Naive B cell (primary cell): ENCODE measurements at regions not wholly inside any gene's neighbourhood (a gene's known extent, or its start where the extent isn't known, plus 50 kb on each side); places are given as distances from the start of the nearest gene placed in this dataset.

Source experiments
- ATAC-seq, 2 donors: fragments of 150-1000 bp; cut with Tn5 transposase; 2 replicates each; pipeline ENCODE4 v1.10.0; 2021; ENCODE audit warnings: low read depth in 2 of 2, mild to moderate bottlenecking in 2 of 2, moderate library complexity in 2 of 2
- DNase-seq: peaks from one replicate; pipeline ENCODE4 v3.0.0; 2022
- H3K27ac Mint-ChIP-seq, 6 donors: one replicate each; pipeline ENCODE4 v1.8.0; 2020 to 2022; ENCODE audit warnings: mild to moderate bottlenecking in 6 of 6, mixed read lengths in 6 of 6, moderate library complexity in 5 of 6, inconsistent platforms in 2 of 6
- H3K27me3 Mint-ChIP-seq, 3 donors: one replicate each; pipeline ENCODE4 v1.8.0; 2021 to 2022; ENCODE audit warnings: mixed read lengths in 3 of 3, mild to moderate bottlenecking in 1 of 3
- H3K36me3 Mint-ChIP-seq, 2 donors: one replicate each; pipeline ENCODE4 v1.8.0; 2020 to 2022; ENCODE audit warnings: mixed read lengths in 2 of 2, inconsistent platforms in 1 of 2, mild to moderate bottlenecking in 1 of 2
- H3K4me1 Mint-ChIP-seq, 3 donors: one replicate each; pipeline ENCODE4 v1.8.0; 2020 to 2022; ENCODE audit warnings: mixed read lengths in 3 of 3, inconsistent platforms in 1 of 3, mild to moderate bottlenecking in 1 of 3, moderate library complexity in 1 of 3
- H3K4me3 Mint-ChIP-seq, 8 donors: one replicate each; pipeline ENCODE4 v1.8.0; 2020 to 2022; ENCODE audit warnings: mild to moderate bottlenecking in 8 of 8, mixed read lengths in 8 of 8, moderate library complexity in 8 of 8, inconsistent platforms in 2 of 8
- H3K9me3 Mint-ChIP-seq, 7 donors: one replicate each; pipeline ENCODE4 v1.8.0; 2020 to 2022; ENCODE audit warnings: mixed read lengths in 7 of 7, mild to moderate bottlenecking in 5 of 7, inconsistent platforms in 2 of 7, moderate library complexity in 1 of 7

GRCh38 chr6:165875946-165876345, 212.9 kb upstream of the PDE10A start:
- H3K4me1 Mint-ChIP-seq: no peaks in the 10 kb centered on the region
- peaks cover 0 to 11% (median 5%) of the 10 kb centered on the region in 7 donors for H3K9me3 Mint-ChIP-seq
- H3K27me3 Mint-ChIP-seq: peaks cover 20 to 37% (median 30%) of the 10 kb centered on the region in 3 donors
- H3K27ac Mint-ChIP-seq: no peak overlapping the region
- DNase-seq (no peak), ATAC-seq (no peak)
- peaks cover 0 to 7% of the 10 kb centered on the region in 2 donors for H3K36me3 Mint-ChIP-seq
- no peak overlapping the region for H3K4me3 Mint-ChIP-seq

DNA sequence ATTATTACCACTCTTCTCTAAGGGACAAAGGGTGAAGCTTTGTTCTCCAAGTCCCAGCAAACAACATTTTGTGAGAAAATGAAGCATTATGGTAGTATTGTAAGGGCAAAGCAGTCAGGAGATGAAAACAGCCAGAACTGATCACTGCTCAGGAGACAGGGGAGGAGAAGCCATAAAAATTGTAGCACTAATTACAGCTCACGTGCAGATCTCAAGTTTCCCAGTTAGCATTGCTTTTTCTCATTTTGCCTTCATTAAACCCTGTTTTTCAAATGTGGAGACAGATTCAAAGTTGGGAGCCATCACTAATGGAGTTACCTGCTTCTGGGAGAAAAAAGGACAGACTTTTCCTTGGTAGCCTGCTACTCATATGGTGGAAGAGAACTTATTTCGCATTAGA, 210.9 kb upstream of the PDE10A start:
- DNase-seq (no peak), ATAC-seq (no peak)
- no peak overlapping the region for H3K4me3 Mint-ChIP-seq
- peaks cover 20 to 43% (median 40%) of the 10 kb centered on the region in 3 donors for H3K27me3 Mint-ChIP-seq
- peaks cover 0 to 17% of the 10 kb centered on the region in 2 donors for H3K36me3 Mint-ChIP-seq
- no peaks in the 10 kb centered on the region for H3K4me1 Mint-ChIP-seq
- peaks cover 13 to 29% (median 22%) of the 10 kb centered on the region in 7 donors for H3K9me3 Mint-ChIP-seq
- no peak overlapping the region for H3K27ac Mint-ChIP-seq

DNA sequence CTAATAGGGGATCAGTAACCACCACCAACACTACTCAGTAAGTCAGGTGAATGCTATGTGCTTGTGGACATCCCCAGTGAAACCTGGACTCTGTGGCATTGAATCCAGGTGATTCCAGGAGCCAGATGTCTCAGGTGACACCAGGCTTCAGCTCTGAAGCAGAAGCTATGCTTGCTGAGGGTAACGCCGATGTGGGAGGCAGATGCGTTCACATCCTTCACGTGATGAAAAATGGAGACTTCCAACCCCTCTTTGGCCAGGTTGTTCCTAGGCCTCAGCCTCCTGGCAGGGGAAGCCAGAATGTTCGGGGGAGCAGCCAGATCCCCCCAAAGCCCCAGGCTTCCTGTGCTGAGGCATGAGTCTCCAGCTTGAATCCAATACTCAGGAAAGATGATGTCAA, 209.8 kb upstream of the PDE10A start:
- Mint-ChIP-seq H3K27ac (no peak overlapping the region), H3K9me3 (peaks cover 12 to 31% (median 26%) of the 10 kb centered on the region in 7 donors), H3K27me3 (peaks cover 13 to 33% (median 32%) of the 10 kb centered on the region in 3 donors), H3K4me3 (no peak overlapping the region), H3K36me3 (peaks cover 0 to 11% of the 10 kb centered on the region in 2 donors), H3K4me1 (no peaks in the 10 kb centered on the region)
- ATAC-seq: no peak
- no peak for DNase-seq

DNA sequence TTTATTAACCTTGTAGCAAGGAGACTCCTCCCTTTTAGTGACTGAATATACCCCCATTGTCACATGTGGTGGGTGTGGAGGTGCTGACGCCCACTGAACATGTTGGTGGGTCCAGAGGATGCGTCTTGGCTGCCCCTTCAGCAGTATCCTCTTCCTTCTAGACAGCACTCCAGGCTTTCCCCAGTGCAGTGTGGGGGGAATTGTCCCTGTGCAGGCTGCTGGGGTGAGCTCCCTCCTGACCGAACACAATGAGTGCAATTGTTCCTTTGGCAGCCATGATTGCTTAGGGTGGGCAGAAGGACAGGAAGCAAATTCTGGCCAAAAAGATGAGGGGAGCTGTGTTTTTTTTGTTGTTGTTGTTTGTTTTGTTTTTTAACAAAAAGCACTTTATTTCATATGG, 209.3 kb upstream of the PDE10A start:
- Mint-ChIP-seq H3K27ac (no peak overlapping the region), H3K4me1 (no peaks in the 10 kb centered on the region), H3K27me3 (peaks cover 12 to 31% (median 30%) of the 10 kb centered on the region in 3 donors)

GRCh38 chr6:165871571-165871970, 208.5 kb upstream of the PDE10A start:
- ATAC-seq (no peak), DNase-seq (no peak)
- Mint-ChIP-seq H3K27ac (no peak overlapping the region), H3K27me3 (peaks cover 9 to 32% (median 24%) of the 10 kb centered on the region in 3 donors), H3K9me3 (peaks cover 12 to 42% (median 33%) of the 10 kb centered on the region in 7 donors), H3K36me3 (peaks cover 0 to 11% of the 10 kb centered on the region in 2 donors), H3K4me1 (no peaks in the 10 kb centered on the region), H3K4me3 (no peak overlapping the region)

More for the DNA sequence above, 209.3 kb upstream of the PDE10A start:
- Mint-ChIP-seq H3K9me3 (peaks cover 12 to 36% (median 29%) of the 10 kb centered on the region in 7 donors), H3K4me3 (no peak overlapping the region), H3K36me3 (peaks cover 0 to 11% of the 10 kb centered on the region in 2 donors)
- ATAC-seq (no peak), DNase-seq (no peak)

- H3K9me3 Mint-ChIP-seq: peaks cover 20 to 60% (median 45%) of the 10 kb centered on the region in 7 donors
- H3K27ac Mint-ChIP-seq: no peak overlapping the region
- ATAC-seq: no peak
- H3K27me3 Mint-ChIP-seq: peaks cover 4 to 32% (median 12%) of the 10 kb centered on the region in 3 donors
- H3K4me3 Mint-ChIP-seq: no peak overlapping the region
- no peak for DNase-seq
- peaks cover 0 to 20% of the 10 kb centered on the region in 2 donors for H3K36me3 Mint-ChIP-seq
- no peaks in the 10 kb centered on the region for H3K4me1 Mint-ChIP-seq
Measured at GRCh38 chr6:165869526-165869925, 206.5 kb upstream of the PDE10A start.

- no peak overlapping the region for H3K4me3 Mint-ChIP-seq
- ATAC-seq (no peak), DNase-seq (no peak)
- H3K4me1 Mint-ChIP-seq: no peaks in the 10 kb centered on the region
- H3K9me3 Mint-ChIP-seq: peaks cover 18 to 50% (median 32%) of the 10 kb centered on the region in 7 donors
- peaks cover 0 to 17% of the 10 kb centered on the region in 2 donors for H3K36me3 Mint-ChIP-seq
- no peak overlapping the region for H3K27ac Mint-ChIP-seq
- H3K27me3 Mint-ChIP-seq: peaks cover 14 to 36% (median 24%) of the 10 kb centered on the region in 3 donors
Measured at GRCh38 chr6:165864925-165865324, 201.9 kb upstream of the PDE10A start.

- DNase-seq: no peak
- ATAC-seq: no peak
- peaks cover 12 to 43% (median 25%) of the 10 kb centered on the region in 7 donors for H3K9me3 Mint-ChIP-seq
- H3K27me3 Mint-ChIP-seq: peaks cover 14 to 34% (median 24%) of the 10 kb centered on the region in 3 donors
- H3K4me3 Mint-ChIP-seq: no peak overlapping the region
- no peaks in the 10 kb centered on the region for H3K4me1 Mint-ChIP-seq
- H3K36me3 Mint-ChIP-seq: peaks cover 0 to 10% of the 10 kb centered on the region in 2 donors
- no peak overlapping the region for H3K27ac Mint-ChIP-seq
Measured at GRCh38 chr6:165864218-165864617, 201.2 kb upstream of the PDE10A start.

- Mint-ChIP-seq H3K4me3 (no peak overlapping the region), H3K27ac (no peak overlapping the region), H3K9me3 (peaks cover 12 to 41% (median 23%) of the 10 kb centered on the region in 7 donors), H3K4me1 (no peaks in the 10 kb centered on the region), H3K36me3 (peaks cover 0 to 10% of the 10 kb centered on the region in 2 donors), H3K27me3 (peaks cover 14 to 34% (median 24%) of the 10 kb centered on the region in 3 donors)
- no peak for DNase-seq
- ATAC-seq: no peak
Measured at GRCh38 chr6:165863801-165864200, 200.8 kb upstream of the PDE10A start.

DNA sequence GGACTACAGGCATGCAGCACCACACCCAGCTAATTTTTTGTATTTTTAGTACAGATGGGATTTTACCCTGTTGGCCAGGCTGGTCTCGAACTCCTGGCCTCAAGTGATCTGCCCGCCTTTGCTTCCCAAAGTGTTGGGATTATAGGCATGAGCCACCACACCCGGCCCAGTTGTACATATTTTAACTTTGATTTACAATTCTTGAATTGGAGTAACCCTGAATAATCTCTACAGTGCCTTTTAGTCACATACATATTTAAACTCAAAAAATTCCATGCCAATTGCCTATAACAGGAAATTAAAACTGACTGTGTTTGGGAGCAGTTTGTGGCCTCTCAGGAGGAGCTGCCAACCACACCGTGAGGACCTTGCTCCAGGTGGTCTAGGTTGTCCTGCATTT, 199.8 kb upstream of the PDE10A start:
- peaks cover 9 to 34% (median 18%) of the 10 kb centered on the region in 7 donors for H3K9me3 Mint-ChIP-seq
- H3K27me3 Mint-ChIP-seq: peaks cover 10 to 40% (median 24%) of the 10 kb centered on the region in 3 donors
- DNase-seq (no peak), ATAC-seq (no peak)
- no peak overlapping the region for H3K4me3 Mint-ChIP-seq
- H3K36me3 Mint-ChIP-seq: peaks cover 0 to 10% of the 10 kb centered on the region in 2 donors
- no peak overlapping the region for H3K27ac Mint-ChIP-seq
- H3K4me1 Mint-ChIP-seq: no peaks in the 10 kb centered on the region

DNA sequence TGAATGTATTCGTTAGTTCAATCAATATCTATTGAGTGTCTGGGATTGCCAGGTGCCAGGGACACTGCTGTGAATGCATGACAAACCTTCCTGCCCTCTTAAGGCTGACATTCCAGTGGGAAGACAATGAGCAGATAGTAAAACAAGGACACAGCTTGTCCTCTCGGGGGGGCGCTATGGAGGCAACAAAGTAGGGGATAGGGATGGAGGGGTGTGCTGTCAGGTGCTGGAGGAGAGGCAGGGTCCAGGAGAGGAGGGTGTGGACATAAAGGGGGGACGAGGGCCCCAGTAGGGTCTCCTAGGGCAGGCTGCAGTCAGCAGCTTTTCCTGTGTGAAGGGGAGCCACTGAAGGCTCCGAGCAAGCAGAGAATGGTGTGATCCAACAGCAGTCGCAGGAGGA, 198.2 kb upstream of the PDE10A start:
- DNase-seq (no peak), ATAC-seq (no peak)
- H3K27ac Mint-ChIP-seq: no peak overlapping the region
- H3K36me3 Mint-ChIP-seq: peaks cover 0 to 10% of the 10 kb centered on the region in 2 donors
- peaks cover 3 to 18% (median 13%) of the 10 kb centered on the region in 7 donors for H3K9me3 Mint-ChIP-seq
- H3K4me3 Mint-ChIP-seq: no peak overlapping the region
- no peaks in the 10 kb centered on the region for H3K4me1 Mint-ChIP-seq
- H3K27me3 Mint-ChIP-seq: peaks cover 20 to 48% (median 38%) of the 10 kb centered on the region in 3 donors

- Mint-ChIP-seq H3K4me1 (no peaks in the 10 kb centered on the region), H3K36me3 (no peaks in the 10 kb centered on the region), H3K9me3 (peaks cover 0 to 5% (median 1%) of the 10 kb centered on the region in 7 donors), H3K4me3 (no peak overlapping the region), H3K27ac (no peak overlapping the region), H3K27me3 (peaks cover 32 to 68% (median 63%) of the 10 kb centered on the region in 3 donors)
- no peak for ATAC-seq
- DNase-seq: no peak
Measured at GRCh38 chr6:165858586-165858985, 195.5 kb upstream of the PDE10A start.

DNA sequence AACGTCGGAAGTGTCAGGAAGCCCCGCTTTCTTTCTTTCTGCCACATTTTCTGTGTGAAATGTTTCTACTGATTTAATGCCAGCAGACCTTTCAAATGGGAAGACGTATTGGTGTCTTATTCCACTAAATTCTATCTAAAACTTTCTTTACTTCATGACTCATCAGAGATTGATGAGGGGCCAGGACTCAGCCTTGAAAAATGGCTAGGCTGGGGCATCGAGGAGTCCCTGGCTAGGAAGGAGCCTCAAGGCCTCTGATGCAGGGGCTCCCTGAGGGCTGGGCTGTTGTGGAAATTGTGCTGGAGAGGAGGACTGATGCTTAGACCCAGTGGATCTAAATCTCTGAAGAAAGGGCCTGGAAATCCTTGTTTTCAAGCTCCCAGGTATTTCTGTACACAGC, 192.8 kb upstream of the PDE10A start:
- Mint-ChIP-seq H3K4me1 (no peaks in the 10 kb centered on the region), H3K4me3 (no peak overlapping the region), H3K9me3 (peaks cover 0 to 5% (median 0%) of the 10 kb centered on the region in 7 donors), H3K36me3 (no peaks in the 10 kb centered on the region), H3K27ac (no peak overlapping the region), H3K27me3 (peaks cover 41 to 80% (median 70%) of the 10 kb centered on the region in 3 donors)
- no peak for ATAC-seq
- DNase-seq: no peak

DNA sequence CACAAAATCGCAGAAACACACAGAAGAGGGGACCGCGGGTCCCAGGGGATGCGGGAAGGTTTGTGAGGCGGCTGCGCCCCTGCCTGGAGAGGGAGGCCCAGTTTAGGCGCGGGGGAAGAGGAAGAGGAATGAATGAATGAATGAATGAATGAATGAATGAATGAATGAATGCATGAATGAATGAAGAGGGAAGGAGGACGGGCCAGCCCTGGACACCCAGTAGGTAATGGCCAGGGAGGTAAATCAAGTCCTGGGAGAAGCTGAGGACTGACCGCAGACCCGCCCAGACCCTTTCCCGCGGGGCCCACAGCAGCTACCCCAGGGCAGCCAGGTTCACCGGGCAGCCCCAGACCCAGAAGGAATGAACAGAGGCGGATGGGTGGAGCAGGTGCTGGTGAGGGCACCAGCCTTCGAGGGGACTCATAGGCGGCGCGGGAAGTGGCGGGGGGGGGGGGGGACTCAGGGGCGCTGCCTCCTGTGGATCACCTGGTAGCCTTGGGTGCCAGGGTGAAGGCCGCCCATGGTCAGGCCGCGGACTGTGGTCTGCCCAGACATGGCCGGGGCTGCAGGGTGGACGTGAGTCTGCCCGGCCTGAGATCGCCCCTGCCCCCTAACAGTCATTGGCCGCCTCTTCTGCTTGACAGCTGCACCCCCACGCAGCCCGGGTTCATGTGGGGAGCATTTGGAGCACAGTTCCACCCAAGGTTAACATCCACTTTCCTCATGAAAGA, 192.0 kb upstream of the PDE10A start:
- Mint-ChIP-seq H3K27me3 (peaks cover 45 to 83% (median 73%) of the 10 kb centered on the region in 3 donors), H3K4me1 (peaks cover 0 to 4% (median 0%) of the 10 kb centered on the region in 3 donors), H3K36me3 (no peaks in the 10 kb centered on the region), H3K9me3 (peaks cover 0 to 5% (median 0%) of the 10 kb centered on the region in 7 donors), H3K4me3 (no peak overlapping the region), H3K27ac (no peak overlapping the region)
- no peak for ATAC-seq
- DNase-seq: no peak
